HCT116 (cell line): ENCODE measurements at regions not wholly inside any gene's neighbourhood (a gene's known extent, or its start where the extent isn't known, plus 50 kb on each side); places are given as distances from the start of the nearest gene placed in this dataset.

ENCODE experiments used
- ATAC-seq: fragments of 200-7000 bp; cut with Tn5 transposase; 2 replicates; pipeline ENCODE4 v1.9.1; 2020; ENCODE audit warnings: mild to moderate bottlenecking, moderate library complexity
- BruUV-seq: library from RNA; stranded (reverse); fragments of 400-500 nt; replicated peaks from 2 replicates; lab custom pipeline; 2021; lab: Mats Ljungman, UMichigan
- CTCF ChIA-PET: fragments of 300-600 bp; sonication (Branson Sonifier 250); formaldehyde crosslinking; loops from one replicate; lab custom pipeline; 2021; ENCODE audit warnings: antibody characterized with exemption; lab: Charles Lee
- POLR2A ChIA-PET: fragments of 300-600, 350-600 bp; sonication (Branson Sonifier 250); formaldehyde crosslinking; loops from one replicate; lab custom pipeline; 2021; ENCODE audit warnings: antibody characterized with exemption; lab: Charles Lee
- RAD21 ChIA-PET, 2 experiments: fragments of 300-600 bp; sonication (Branson Sonifier 250); formaldehyde crosslinking; loops; one replicate each; lab custom pipeline; 2023; ENCODE audit warnings: low total read pairs in 2 of 2; ENCODE audit not compliant: uncharacterized antibody in 2 of 2, unreplicated experiment in 2 of 2, low non-redundant PET in 1 of 2; lab: Charles Lee
- DNase-seq: peaks from one replicate; pipeline ENCODE4 v3.0.0-alpha.2; 2010; ENCODE audit warnings: low read depth, low spot score
- H2AFZ ChIP-seq: fragments of 200-600 bp; shearing (Covaris generic), sonication (generic); 2 replicates; pipeline ENCODE4 v1.6.1; 2017; ENCODE audit warnings: low read depth, mixed run types, mixed read lengths, antibody characterized with exemption, low read length; ENCODE audit not compliant: poor library complexity, severe bottlenecking
- H3K27ac ChIP-seq: 2 replicates; pipeline ENCODE4 v1.5.1; 2012; ENCODE audit warnings: low read depth, low read length
- H3K27me3 ChIP-seq: fragments of 200-600 bp; sonication (generic); 2 replicates; pipeline ENCODE4 v1.6.1; 2016; ENCODE audit warnings: mixed run types, low read length, mixed read lengths; ENCODE audit not compliant: insufficient read depth
- H3K36me3 ChIP-seq, 2 experiments: fragments of 200-500 bp in 1 of 2; fragments of 200-600 bp in 1 of 2; sonication (Bioruptor generic) in 1 of 2; sonication (generic) in 1 of 2; 2 replicates each; pipeline versions ENCODE4 v1.5.1 to v1.6.1; 2014 to 2016; ENCODE audit warnings: low read length in 2 of 2, inconsistent platforms in 1 of 2, mixed read lengths in 1 of 2, mixed run types in 1 of 2; ENCODE audit not compliant: insufficient read depth in 2 of 2, control insufficient read depth in 1 of 2
- H3K4me1 ChIP-seq, 2 experiments: fragments of 200-600 bp in 1 of 2; sonication (generic) in 1 of 2; 2 replicates each; pipeline versions ENCODE4 v1.5.1 to v1.6.1; 2012 to 2017; ENCODE audit warnings: low read length in 2 of 2, inconsistent platforms in 1 of 2, mild to moderate bottlenecking in 1 of 2, mixed read lengths in 1 of 2, mixed run types in 1 of 2, moderate library complexity in 1 of 2; ENCODE audit not compliant: insufficient read depth in 2 of 2, control insufficient read depth in 1 of 2
- H3K4me2 ChIP-seq: fragments of 200-600 bp; sonication (generic); 2 replicates; pipeline ENCODE4 v1.6.1; 2017; ENCODE audit warnings: mixed run types, low read length, mixed read lengths
- H3K4me3 ChIP-seq, 2 experiments: fragments of 200-600 bp in 1 of 2; sonication (generic) in 1 of 2; replicated peaks in 1 of 2; 2 replicates each; pipeline ENCODE4 v1.5.1; 2011 to 2016; ENCODE audit warnings: low read length in 2 of 2, control low read depth in 1 of 2, low read depth in 1 of 2, mild to moderate bottlenecking in 1 of 2, mixed read lengths in 1 of 2, mixed run types in 1 of 2
- H3K79me2 ChIP-seq: fragments of 200-600 bp; sonication (generic); 2 replicates; pipeline ENCODE4 v1.6.1; 2017; ENCODE audit warnings: mild to moderate bottlenecking, mixed run types, low read length, moderate library complexity, mixed read lengths; ENCODE audit not compliant: insufficient read depth
- H3K9ac ChIP-seq: fragments of 200-600 bp; sonication (generic); 2 replicates; pipeline ENCODE4 v1.6.1; 2016; ENCODE audit warnings: low read length, mixed read lengths
- H3K9me2 ChIP-seq: fragments of 200-600 bp; sonication (generic), shearing (Covaris generic); 2 replicates; pipeline ENCODE4 v1.6.1; 2017; ENCODE audit warnings: mixed run types, mild to moderate bottlenecking, moderate library complexity; ENCODE audit not compliant: insufficient read depth
- H3K9me3 ChIP-seq, 2 experiments: fragments of 200-500 bp in 1 of 2; fragments of 200-600 bp in 1 of 2; sonication (Bioruptor generic) in 1 of 2; sonication (generic) in 1 of 2; 2 replicates each; pipeline ENCODE4 v1.6.1; 2014 to 2017; ENCODE audit warnings: low read length in 2 of 2, mixed read lengths in 2 of 2, inconsistent platforms in 1 of 2, low read depth in 1 of 2, mild to moderate bottlenecking in 1 of 2, mixed run types in 1 of 2, moderate library complexity in 1 of 2; ENCODE audit not compliant: control insufficient read depth in 1 of 2, insufficient read depth in 1 of 2
- H4K20me1 ChIP-seq: fragments of 200-600 bp; sonication (generic), shearing (Covaris generic); 2 replicates; pipeline ENCODE4 v1.6.1; 2017; ENCODE audit warnings: mixed run types, mild to moderate bottlenecking, moderate library complexity; ENCODE audit not compliant: insufficient read depth
- ATF3 ChIP-seq: IDR thresholded peaks from 2 replicates; pipeline ENCODE4 v1.6.1; 2012
- CBX3 ChIP-seq: IDR thresholded peaks from 2 replicates; pipeline ENCODE4 v1.6.1; 2012; ENCODE audit warnings: low read depth
- CTCF ChIP-seq, 3 experiments: fragments of 200-600 bp in 1 of 3; sonication (generic) in 1 of 3; IDR thresholded peaks in 2 of 3; conservative IDR thresholded peaks in 1 of 3; 2 replicates each; pipeline ENCODE4 v1.5.1; 2012 to 2017; ENCODE audit warnings: low read depth in 2 of 3, low read length in 2 of 3, antibody characterized with exemption in 1 of 3, borderline replicate concordance in 1 of 3, control low read depth in 1 of 3, mild to moderate bottlenecking in 1 of 3, mixed read lengths in 1 of 3, mixed run types in 1 of 3, moderate library complexity in 1 of 3; ENCODE audit not compliant: insufficient read depth in 1 of 3
- EGR1 ChIP-seq: IDR thresholded peaks from 2 replicates; pipeline ENCODE4 v1.6.1; 2012; ENCODE audit warnings: low read depth
- ELF1 ChIP-seq: IDR thresholded peaks from 2 replicates; pipeline ENCODE4 v1.6.1; 2012; ENCODE audit warnings: low read depth, borderline replicate concordance
- EZH2 ChIP-seq: fragments of 200-600 bp; sonication (generic); IDR thresholded peaks from 2 replicates; pipeline ENCODE4 v1.6.1; 2017; ENCODE audit warnings: antibody characterized with exemption, mixed run types
- EZH2phosphoT487 ChIP-seq: fragments of 200-600 bp; IDR thresholded peaks from 2 replicates; pipeline ENCODE4 v1.6.1; 2018; ENCODE audit warnings: antibody characterized with exemption, borderline replicate concordance
- JUND ChIP-seq: IDR thresholded peaks from 2 replicates; pipeline ENCODE4 v1.6.1; 2012
- POLR2A ChIP-seq: IDR thresholded peaks from 2 replicates; pipeline ENCODE4 v1.7.0; 2011; ENCODE audit warnings: borderline replicate concordance; ENCODE audit not compliant: insufficient read depth, insufficient read length; ENCODE audit errors: extremely low read depth
- RAD21 ChIP-seq: IDR thresholded peaks from 2 replicates; pipeline ENCODE4 v1.6.1; 2012; ENCODE audit warnings: low read depth, mild to moderate bottlenecking
- REST ChIP-seq: IDR thresholded peaks from 2 replicates; pipeline ENCODE4 v1.6.1; 2012; ENCODE audit warnings: low read depth
- SIN3A ChIP-seq: IDR thresholded peaks from 2 replicates; pipeline ENCODE4 v1.6.1; 2012; ENCODE audit warnings: low read depth
- SP1 ChIP-seq: IDR thresholded peaks from 2 replicates; pipeline ENCODE4 v1.6.1; 2012; ENCODE audit warnings: low read depth
- ZBTB33 ChIP-seq: IDR thresholded peaks from 2 replicates; pipeline ENCODE4 v1.6.1; 2011; ENCODE audit warnings: mild to moderate bottlenecking, low read length, moderate library complexity; ENCODE audit not compliant: insufficient replicate concordance; ENCODE audit errors: extremely low read depth
- ZFX ChIP-seq: fragments of 450-650 bp; IDR thresholded peaks from 2 replicates; pipeline ENCODE4 v1.6.1; 2017
- intact Hi-C: fragments of 100-400 bp; cut with micrococcal nuclease; formaldehyde crosslinking; loops from 2 replicates; pipeline ENCODE4 v1.10.0; 2022

- ChIA-PET CTCF (no interaction called here), RAD21 (no interaction called here), POLR2A (no interaction called here)
- ATAC-seq, result no peak
- TF ChIP-seq EZH2, result no peak
- no peak for TF ChIP-seq ATF3
- TF ChIP-seq ZBTB33, result no peak
- TF ChIP-seq SP1, result no peak
- no peak for TF ChIP-seq EZH2phosphoT487
- Histone ChIP-seq H3K36me3 (peaks cover 4 to 6% of the 10 kb centered on the region in 2 experiments; a peak in 2 of 4 replicates), H3K9me3 (no peaks in the 10 kb centered on the region), H3K4me1 (peaks cover 11 to 12% of the 10 kb centered on the region in 2 experiments; a peak in 3 of 4 replicates), H4K20me1 (no peaks in the 10 kb centered on the region), H3K27me3 (no peaks in the 10 kb centered on the region), H2AFZ (no peak overlapping the region), H3K4me2 (no peak overlapping the region), H3K9ac (no peak overlapping the region), H3K27ac (no peak overlapping the region), H3K4me3 (no peak overlapping the region), H3K9me2 (no peaks in the 10 kb centered on the region), H3K79me2 (peaks cover 78% of the 10 kb centered on the region)
- intact Hi-C loops, result no loop called here
- no TSS peak for BruUV-seq
- no peak for DNase-seq
These were observed 242.5 kb downstream of the IGSF11 start for GRCh38 chr3:118792191-118792590.

- Histone ChIP-seq H3K27ac (no peak overlapping the region), H3K27me3 (no peaks in the 10 kb centered on the region), H3K9me3 (no peaks in the 10 kb centered on the region), H3K4me3 (no peak overlapping the region), H3K4me2 (peak overlapping the region; percentile 27), H3K9ac (no peak overlapping the region), H4K20me1 (no peaks in the 10 kb centered on the region), H3K36me3 (peaks cover 4 to 6% of the 10 kb centered on the region in 2 experiments; a peak in 2 of 4 replicates), H2AFZ (no peak overlapping the region), H3K9me2 (no peaks in the 10 kb centered on the region), H3K79me2 (peaks cover 79% of the 10 kb centered on the region), H3K4me1 (peaks cover 11 to 12% of the 10 kb centered on the region in 2 experiments; a peak in 3 of 4 replicates)
- DNase-seq, result no peak
- intact Hi-C loops, result no loop called here
- RAD21 ChIA-PET, result no interaction called here
- POLR2A ChIA-PET, result no interaction called here
- no peak for TF ChIP-seq POLR2A
- no peak for TF ChIP-seq REST
- no peak for TF ChIP-seq EGR1
- no peak for TF ChIP-seq ZFX
- TF ChIP-seq RAD21, result no peak
- TF ChIP-seq ELF1, result no peak
- no peak for TF ChIP-seq CBX3
- no peak for TF ChIP-seq EZH2phosphoT487
- no peak for TF ChIP-seq SIN3A
- TF ChIP-seq CTCF (IDR thresholded peaks at IDR 0.05 in 2 of 3, conservative IDR thresholded peaks at IDR 0.05 in 1 of 3; ENCODE audit: borderline replicate concordance in 1 of 3, insufficient read depth in 1 of 3, low read depth in 2 of 3, low read length in 2 of 3), result no peak
- TF ChIP-seq JUND, result no peak
- CTCF ChIA-PET, result no interaction called here
- ATAC-seq, result no peak; the same call in 1 of the 2 replicates
- no TSS peak for BruUV-seq
These were observed 241.5 kb downstream of the IGSF11 start for GRCh38 chr3:118793176-118793575.
